Fibroblast of pulmonary artery (primary cell): ENCODE measurements at regions not wholly inside any gene's neighbourhood (a gene's known extent, or its start where the extent isn't known, plus 50 kb on each side); places are given as distances from the start of the nearest gene placed in this dataset.
A peak's percentile ranks its signal among the peaks of the same experiment; 100 is the strongest.

ENCODE experiments used
- DNase-seq: peaks from one replicate; pipeline ENCODE4 v3.0.0-alpha.2; 2010; ENCODE audit warnings: low read depth
- H3K4me3 ChIP-seq: replicated peaks from 2 replicates; pipeline ENCODE4 v1.5.1; 2011; ENCODE audit warnings: low read depth, mild to moderate bottlenecking, control low read depth, low read length, moderate library complexity
- TF ChIP-seq, protein P1 (sequence below): IDR thresholded peaks from 2 replicates; pipeline ENCODE4 v1.5.1; 2011; ENCODE audit warnings: mild to moderate bottlenecking, control low read depth, low read length, inconsistent platforms; ENCODE audit errors: missing control alignments

DNA sequence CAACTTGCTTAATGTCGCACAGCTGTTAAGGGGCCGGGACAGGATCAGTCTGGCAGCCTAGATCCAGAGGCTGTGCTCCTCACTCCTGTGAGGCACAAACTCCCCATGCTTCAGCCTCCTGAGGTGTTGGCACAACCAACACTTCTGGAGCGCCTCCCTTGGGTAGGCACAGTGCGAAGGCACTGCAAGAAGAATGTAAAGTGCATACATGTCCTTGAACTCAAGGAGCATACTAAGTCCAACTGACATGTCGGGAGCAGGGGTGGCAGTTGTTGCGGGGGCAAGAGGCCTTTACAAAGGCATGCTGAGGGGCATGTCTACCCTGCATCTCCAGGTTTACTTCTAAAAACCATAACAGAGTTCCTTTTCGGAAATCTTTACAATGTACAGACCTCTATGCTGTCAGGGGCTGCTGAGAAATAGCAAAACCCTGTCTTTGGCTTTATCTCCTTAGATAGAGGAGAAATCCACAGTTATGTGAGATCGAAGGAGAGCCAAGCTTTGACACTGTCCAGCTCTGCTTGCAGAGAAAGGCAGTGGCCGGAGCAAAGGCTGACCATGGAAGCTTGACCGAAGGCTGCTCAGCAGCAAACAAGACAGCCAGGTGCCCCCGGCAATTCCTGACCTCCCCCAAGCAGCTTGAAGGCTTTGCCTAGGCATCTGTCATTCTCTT is 93.9 kb downstream of the CDC7 start:
- TF ChIP-seq, protein P1, sequence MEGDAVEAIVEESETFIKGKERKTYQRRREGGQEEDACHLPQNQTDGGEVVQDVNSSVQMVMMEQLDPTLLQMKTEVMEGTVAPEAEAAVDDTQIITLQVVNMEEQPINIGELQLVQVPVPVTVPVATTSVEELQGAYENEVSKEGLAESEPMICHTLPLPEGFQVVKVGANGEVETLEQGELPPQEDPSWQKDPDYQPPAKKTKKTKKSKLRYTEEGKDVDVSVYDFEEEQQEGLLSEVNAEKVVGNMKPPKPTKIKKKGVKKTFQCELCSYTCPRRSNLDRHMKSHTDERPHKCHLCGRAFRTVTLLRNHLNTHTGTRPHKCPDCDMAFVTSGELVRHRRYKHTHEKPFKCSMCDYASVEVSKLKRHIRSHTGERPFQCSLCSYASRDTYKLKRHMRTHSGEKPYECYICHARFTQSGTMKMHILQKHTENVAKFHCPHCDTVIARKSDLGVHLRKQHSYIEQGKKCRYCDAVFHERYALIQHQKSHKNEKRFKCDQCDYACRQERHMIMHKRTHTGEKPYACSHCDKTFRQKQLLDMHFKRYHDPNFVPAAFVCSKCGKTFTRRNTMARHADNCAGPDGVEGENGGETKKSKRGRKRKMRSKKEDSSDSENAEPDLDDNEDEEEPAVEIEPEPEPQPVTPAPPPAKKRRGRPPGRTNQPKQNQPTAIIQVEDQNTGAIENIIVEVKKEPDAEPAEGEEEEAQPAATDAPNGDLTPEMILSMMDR, result no peak
- DNase-seq, result no peak

DNA sequence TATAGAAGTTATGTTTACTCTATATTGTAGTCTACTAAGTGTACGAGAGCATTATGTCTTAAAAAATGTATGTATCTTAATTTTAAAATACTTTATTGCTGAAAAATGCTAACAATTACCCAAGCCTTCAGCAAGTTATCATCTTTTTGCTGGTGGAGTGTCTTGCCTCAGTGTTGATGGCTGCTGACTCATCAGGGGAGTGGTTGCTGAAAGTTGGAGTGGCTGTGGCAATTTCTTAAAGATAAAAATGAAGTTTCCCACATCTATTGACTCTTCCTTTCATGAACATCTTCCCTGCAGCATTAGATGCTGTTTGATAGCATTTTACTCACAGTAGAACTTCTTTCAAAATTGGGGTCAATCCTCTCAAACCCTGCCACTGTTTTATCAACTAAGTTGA is 95.8 kb downstream of the CDC7 start:
- no peak overlapping the region for H3K4me3 ChIP-seq
- DNase-seq, result peak; percentile 41
- TF ChIP-seq, protein P1, result no peak

More for the DNA sequence above, 93.9 kb downstream of the CDC7 start:
- H3K4me3 ChIP-seq, result no peak overlapping the region

DNA sequence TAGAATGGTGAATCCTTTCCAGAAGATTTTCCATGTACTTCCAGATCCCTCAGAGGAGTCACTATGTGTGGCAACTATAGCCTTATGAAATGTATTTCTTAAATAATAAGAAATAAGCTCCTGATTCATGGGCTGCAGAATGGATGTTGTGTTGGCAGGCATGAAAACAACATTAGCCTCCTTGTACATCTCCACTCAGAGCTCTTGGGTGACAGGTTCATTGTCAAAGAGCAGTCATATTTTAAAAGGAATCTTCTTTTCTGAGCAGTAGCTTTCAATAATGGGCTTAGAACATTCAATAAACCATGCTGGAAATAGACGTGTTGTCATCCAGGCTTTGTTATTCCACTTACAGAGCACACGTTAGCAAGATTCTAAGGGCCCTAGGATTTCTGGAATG is 96.6 kb downstream of the CDC7 start:
- TF ChIP-seq, protein P1, result no peak
- no peak for DNase-seq
- no peak overlapping the region for H3K4me3 ChIP-seq

DNA sequence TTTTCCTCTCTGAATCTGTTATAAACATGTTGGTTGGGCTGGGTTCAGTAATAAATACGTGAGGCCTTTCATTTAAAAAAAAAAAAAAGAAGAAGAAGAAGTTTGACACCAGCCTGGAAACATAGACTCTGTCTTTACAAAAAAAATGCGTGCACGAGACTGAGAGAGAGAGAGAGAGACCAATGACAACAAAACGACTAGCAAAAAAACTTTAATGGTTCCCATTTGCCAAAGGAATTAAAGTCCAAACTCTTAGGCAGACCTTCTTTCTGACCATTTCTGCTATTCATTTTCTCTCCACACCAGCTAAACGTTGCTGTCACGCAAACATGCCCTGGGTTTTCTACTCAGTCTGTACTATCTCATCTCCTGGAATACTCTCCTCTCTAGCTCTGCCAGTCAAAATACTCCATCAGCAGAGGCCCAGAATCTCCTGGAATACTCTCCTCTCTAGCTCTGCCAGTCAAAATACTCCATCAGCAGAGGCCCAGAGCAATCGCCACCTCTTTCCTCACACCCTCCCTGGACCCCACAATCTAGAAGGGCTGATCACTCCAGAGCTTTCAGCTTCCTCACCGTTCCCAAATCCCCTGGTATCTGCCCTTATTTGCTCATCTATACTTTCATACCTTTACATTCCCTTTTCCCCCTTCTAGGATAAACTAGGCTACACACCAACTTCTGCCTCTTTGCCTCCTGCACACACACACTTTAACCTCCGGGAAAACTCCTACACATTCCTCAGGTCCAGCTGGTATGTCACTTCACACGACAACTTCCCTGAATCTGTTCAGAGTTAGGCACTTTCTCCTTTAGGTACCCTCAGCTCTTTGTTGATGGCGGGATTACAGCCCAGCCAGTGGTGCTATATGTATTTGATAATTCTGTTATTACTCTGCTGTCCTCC is 100.0 kb downstream of the CDC7 start:
- H3K4me3 ChIP-seq, result no peak overlapping the region
- TF ChIP-seq, protein P1, result no peak
- DNase-seq, result peak; percentile 24

DNA sequence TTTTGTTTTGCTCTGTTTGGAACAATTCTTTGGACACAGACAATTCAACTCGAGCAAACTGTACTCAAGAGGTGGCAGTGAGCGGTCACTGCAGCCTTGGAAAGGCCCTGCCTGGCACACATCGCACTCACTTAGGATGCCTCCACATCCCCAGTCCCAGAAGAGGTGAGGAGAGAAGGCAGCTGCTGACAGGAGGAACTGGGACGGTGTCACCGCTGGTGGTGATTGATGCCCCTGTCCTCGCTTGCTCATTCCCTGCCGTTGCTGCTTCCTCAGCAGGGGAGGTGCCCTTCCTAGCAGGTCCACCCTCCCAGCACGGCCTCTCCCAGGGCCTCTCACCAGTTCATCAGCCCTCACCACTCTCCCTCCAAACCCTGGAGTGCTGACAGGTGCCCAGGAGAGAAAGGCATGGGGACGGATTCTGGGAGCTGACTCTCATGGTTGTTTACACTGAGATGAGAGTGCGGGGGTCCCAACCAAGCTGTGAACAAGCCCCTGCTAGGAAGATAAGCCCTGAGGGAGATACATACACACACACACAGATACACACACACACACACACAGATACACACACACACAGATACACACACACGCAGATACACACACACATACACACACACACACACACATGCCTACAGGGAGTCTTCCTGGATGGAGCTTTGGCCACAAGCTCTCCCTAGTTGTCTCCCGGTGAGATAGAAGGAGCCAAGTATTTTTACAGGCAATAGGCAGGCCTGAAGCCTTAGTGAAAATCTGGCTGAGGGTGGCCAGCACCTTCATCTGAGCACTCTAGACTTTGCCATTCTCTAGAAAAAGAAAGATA is 101.1 kb downstream of the CDC7 start:
- TF ChIP-seq, protein P1, result no peak
- H3K4me3 ChIP-seq, result no peak overlapping the region
- no peak for DNase-seq

DNA sequence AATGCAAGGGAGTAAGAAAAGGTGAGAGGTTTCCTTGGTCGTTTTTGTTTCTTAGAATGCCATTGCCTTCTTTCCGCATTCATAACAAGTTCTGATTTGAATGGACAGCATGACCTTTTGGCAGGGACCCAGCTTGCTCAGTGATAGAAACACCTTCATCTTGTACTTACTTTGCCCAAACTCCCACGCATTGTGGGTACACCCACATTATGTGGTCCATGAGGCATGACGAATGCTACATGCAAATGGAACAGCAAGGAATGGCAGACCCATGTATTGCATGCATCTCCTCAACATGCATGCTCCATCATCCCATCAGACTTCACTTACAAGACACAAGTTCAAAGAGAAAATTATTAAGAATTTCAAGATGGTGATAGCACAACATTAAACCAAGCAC is 102.8 kb downstream of the CDC7 start:
- DNase-seq, result no peak
- no peak overlapping the region for H3K4me3 ChIP-seq
- TF ChIP-seq, protein P1, result no peak
